Spleen (tissue), 7 donors: ENCODE measurements at regions not wholly inside any gene's neighbourhood (a gene's known extent, or its start where the extent isn't known, plus 50 kb on each side); places are given as distances from the start of the nearest gene placed in this dataset.

ENCODE experiments used
- CTCF ChIP-seq, 11 experiments: fragments of 200-600 bp in 7 of 11; fragments of 450-650 bp in 4 of 11; sonication (generic) in 4 of 11; IDR thresholded peaks in 8 of 11; conservative IDR thresholded peaks in 3 of 11; 1 replicate in 7 of 11; 2 replicates in 4 of 11; pipeline versions ENCODE4 v1.4.0 to v1.8.0; 2016 to 2021; ENCODE audit warnings: antibody characterized with exemption in 11 of 11, inconsistent platforms in 4 of 11, mild to moderate bottlenecking in 1 of 11
- POLR2A ChIP-seq, 3 donors: fragments of 450-650 bp; IDR thresholded peaks; one replicate each; pipeline ENCODE4 v1.5.1; 2017; ENCODE audit warnings: antibody characterized with exemption in 3 of 3, mild to moderate bottlenecking in 1 of 3
- donor health status: DM: no; HTN: no; CAD: no; lungs with moderate emphysema.
- donor health status: DM: no; HTN: no; CAD: no.
- donor health status: DM: no; HTN: no; CAD: no.

DNA sequence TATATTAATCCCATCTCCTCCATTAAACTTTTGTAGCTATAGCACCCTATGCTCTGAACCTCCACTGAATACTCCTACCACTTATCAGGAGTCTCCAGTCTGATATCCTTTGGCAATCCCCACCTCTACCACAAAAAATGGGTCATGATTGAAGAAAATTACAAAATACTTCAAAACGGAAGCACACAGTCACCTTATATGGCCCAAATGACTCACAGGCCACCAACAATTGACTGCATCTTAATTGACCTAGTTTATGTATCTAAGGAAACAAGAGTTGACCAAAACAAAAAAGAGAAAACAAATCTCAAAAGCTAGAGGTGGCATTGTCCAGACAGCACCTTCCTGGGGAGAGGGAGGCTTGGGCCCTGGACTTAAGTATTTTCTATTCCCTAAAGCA, 120.0 kb upstream of the DIAPH2 start:
- TF ChIP-seq CTCF (IDR thresholded peaks at IDR 0.05 in 8 of 11, conservative IDR thresholded peaks at IDR 0.05 in 3 of 11) (no peak), POLR2A (IDR thresholded peaks at IDR 0.05) (no peak)
